NCI-H1436 treated with DMSO at 0.1 percent for 48 hours (cell line): ENCODE measurements at regions not wholly inside any gene's neighbourhood (a gene's known extent, or its start where the extent isn't known, plus 50 kb on each side); places are given as distances from the start of the nearest gene placed in this dataset.

Experiments used
- DNase-seq: peaks from one replicate; lab custom pipeline; 2025; lab: John Stamatoyannopoulos, UW

- no peak for DNase-seq
These were observed 50.0 kb upstream of the BET1 start for GRCh38 chr7:94054130-94054529.

GRCh38 chr7:94055963-94056362 is 51.8 kb upstream of the BET1 start:
- DNase-seq = no peak

- no peak for DNase-seq
These were observed 52.6 kb upstream of the BET1 start for GRCh38 chr7:94056796-94057207.

GRCh38 chr7:94057955-94058354 is 53.8 kb upstream of the BET1 start:
- no peak for DNase-seq

GRCh38 chr7:94059746-94060145 is 55.6 kb upstream of the BET1 start:
- no peak for DNase-seq

- DNase-seq = no peak
These were observed 56.6 kb upstream of the BET1 start for GRCh38 chr7:94060752-94061151.

GRCh38 chr7:94061326-94061725 is 57.2 kb upstream of the BET1 start:
- no peak for DNase-seq

- DNase-seq = no peak
These were observed 58.2 kb upstream of the BET1 start for GRCh38 chr7:94062372-94062771.

GRCh38 chr7:94064541-94065191 is 60.5 kb upstream of the BET1 start:
- no peak for DNase-seq

GRCh38 chr7:94067047-94067446 is 62.9 kb upstream of the BET1 start:
- DNase-seq = no peak

GRCh38 chr7:94067506-94067905 is 63.4 kb upstream of the BET1 start:
- DNase-seq = no peak

- DNase-seq = no peak
These were observed 65.1 kb upstream of the BET1 start for GRCh38 chr7:94069162-94069739.

- no peak for DNase-seq
These were observed 76.4 kb upstream of the BET1 start for GRCh38 chr7:94080551-94080950.

GRCh38 chr7:94082126-94082525 is 78.0 kb upstream of the BET1 start:
- DNase-seq = no peak

- DNase-seq = no peak
These were observed 83.7 kb upstream of the BET1 start for GRCh38 chr7:94087664-94088352.

- DNase-seq = no peak
These were observed 84.4 kb upstream of the BET1 start for GRCh38 chr7:94088560-94088959.

GRCh38 chr7:94089806-94090205 is 85.7 kb upstream of the BET1 start:
- DNase-seq = no peak

- no peak for DNase-seq
These were observed 88.8 kb upstream of the BET1 start for GRCh38 chr7:94092980-94093379.

- no peak for DNase-seq
These were observed 90.1 kb upstream of the BET1 start for GRCh38 chr7:94094298-94094697.

- no peak for DNase-seq
These were observed 91.3 kb upstream of the BET1 start for GRCh38 chr7:94095316-94096009.

- DNase-seq = no peak
These were observed 95.5 kb upstream of the BET1 start for GRCh38 chr7:94099679-94100078.

GRCh38 chr7:94100723-94101345 is 96.7 kb upstream of the BET1 start:
- DNase-seq = no peak

GRCh38 chr7:94104301-94104700 is 100.1 kb upstream of the BET1 start:
- DNase-seq = no peak
